ENCODE measurements at regions not wholly inside any gene's neighbourhood (a gene's known extent, or its start where the extent isn't known, plus 50 kb on each side); places are given as distances from the start of the nearest gene placed in this dataset.

DNA sequence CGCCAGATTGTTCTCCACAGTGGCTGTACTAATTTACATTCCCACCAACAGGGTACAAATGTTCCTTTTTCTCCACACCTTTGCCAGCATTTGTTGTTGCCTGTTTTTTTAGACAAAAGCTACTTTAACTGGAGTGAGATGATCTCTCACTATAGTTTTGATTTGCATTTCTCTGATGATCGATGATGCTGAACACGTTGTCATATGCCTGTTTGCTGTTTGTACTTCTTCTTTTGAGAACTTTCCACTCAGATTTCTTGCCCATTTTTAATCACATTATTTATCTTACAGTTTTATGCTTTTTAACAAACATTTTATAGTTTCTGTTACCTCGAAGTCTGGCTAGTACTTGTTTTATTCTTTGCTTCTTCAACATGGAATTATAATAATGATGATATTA is 643.7 kb upstream of the ALCAM start:
- TF ChIP-seq POLR2A (IDR thresholded peaks at IDR 0.05) (no peak), CTCF (IDR thresholded peaks at IDR 0.05) (no peak)
